ENCODE measurements at regions not wholly inside any gene's neighbourhood (a gene's known extent, or its start where the extent isn't known, plus 50 kb on each side); places are given as distances from the start of the nearest gene placed in this dataset.

DNA sequence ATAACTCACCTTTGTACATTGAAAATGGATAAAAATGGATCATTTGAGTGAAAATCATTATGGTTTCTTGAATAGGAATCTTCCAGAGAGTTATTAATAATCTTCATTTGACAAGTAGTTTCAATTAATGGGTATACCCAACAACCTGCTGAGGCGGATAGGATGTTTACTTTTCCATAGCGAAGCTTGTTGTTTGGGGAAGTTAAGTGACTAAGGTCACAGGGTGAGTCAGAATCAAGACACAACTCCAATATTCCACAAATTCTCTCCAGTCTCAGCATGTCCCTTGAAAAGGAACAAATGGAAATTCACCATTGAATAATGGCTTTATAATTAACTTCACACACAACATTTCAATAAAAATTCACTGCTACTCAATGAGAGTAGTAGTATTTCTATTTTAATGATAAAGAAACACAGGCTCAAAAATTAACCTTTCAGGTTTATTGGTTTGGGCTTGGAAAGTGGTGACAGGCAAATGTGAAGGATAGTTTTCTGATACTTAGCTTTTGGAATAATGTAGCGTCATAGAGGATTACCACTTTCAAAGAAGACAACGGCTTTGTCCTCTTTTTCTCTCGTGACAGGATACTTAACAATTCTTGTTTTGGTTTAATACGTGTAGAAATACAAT, 211.3 kb downstream of the GPD2 start:
- H3K36me3 ChIP-seq, result no peaks in the 10 kb centered on the region

GRCh38 chr2:156648522-156648921, 212.3 kb downstream of the GPD2 start:
- peaks cover 7% of the 10 kb centered on the region for H3K4me1 ChIP-seq
- no peaks in the 10 kb centered on the region for H3K9me3 ChIP-seq (replicated peaks)
- H3K27ac ChIP-seq, result no peak overlapping the region
- DNase-seq, result peak in 1 of 2 experiments; percentile 5
- no peaks in the 10 kb centered on the region for H3K27me3 ChIP-seq
- no peak overlapping the region for H3K4me3 ChIP-seq
- H3K36me3 ChIP-seq, result no peaks in the 10 kb centered on the region

More for the DNA sequence above, 211.3 kb downstream of the GPD2 start:
- H3K4me3 ChIP-seq, result no peak overlapping the region
- no peaks in the 10 kb centered on the region for H3K9me3 ChIP-seq (replicated peaks)
- H3K4me1 ChIP-seq, result peaks cover 7% of the 10 kb centered on the region
- DNase-seq, result no peak
- no peaks in the 10 kb centered on the region for H3K27me3 ChIP-seq
- H3K27ac ChIP-seq, result 0 out of 2 replicates have a peak overlapping the region, but pooled peaks have one; percentile 8

DNA sequence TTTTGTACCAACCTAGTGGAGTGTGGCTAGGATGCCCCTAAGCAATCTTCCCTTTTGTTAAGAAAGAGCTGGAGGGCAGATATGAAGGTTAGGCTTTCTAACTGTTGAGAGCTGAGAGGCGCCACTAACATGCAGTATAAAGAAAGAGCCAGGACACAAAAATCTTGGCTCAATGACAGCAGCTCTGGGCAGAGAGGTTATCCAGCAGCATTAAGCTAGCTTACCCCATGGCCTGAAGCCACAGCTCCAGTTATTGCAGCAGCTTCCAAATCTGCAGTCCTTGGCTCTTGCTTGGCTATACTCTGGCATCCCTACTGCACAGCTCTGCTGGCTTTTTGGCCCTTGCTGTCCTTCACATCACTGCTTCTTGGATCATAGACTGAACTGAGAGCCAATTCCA, 213.4 kb downstream of the GPD2 start:
- no peaks in the 10 kb centered on the region for H3K9me3 ChIP-seq (replicated peaks)
- H3K4me1 ChIP-seq, result peaks cover 7% of the 10 kb centered on the region
- no peak overlapping the region for H3K4me3 ChIP-seq
- DNase-seq, result peak; percentile 16 to 45
- H3K27me3 ChIP-seq, result no peaks in the 10 kb centered on the region
- H3K36me3 ChIP-seq, result no peaks in the 10 kb centered on the region
- no peak overlapping the region for H3K27ac ChIP-seq

DNA sequence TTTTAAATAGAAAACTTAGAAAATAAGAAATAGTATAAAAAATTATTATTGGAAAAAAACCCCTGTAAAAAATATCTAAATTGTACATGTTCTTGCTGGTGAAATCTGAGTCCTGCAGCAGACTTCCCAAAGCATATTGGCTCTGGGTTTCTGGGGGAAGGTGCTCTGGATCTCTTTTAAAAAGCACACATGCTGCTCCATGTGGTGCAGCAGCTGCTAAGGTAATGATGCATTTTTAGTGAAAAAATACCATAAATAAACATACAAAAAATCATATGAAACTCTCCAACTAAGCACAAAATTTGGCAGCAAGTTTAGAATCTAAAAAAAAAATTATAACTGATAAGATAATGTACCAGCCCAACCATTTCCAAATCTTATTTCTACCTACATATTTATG, 216.5 kb downstream of the GPD2 start:
- Histone ChIP-seq H3K27me3 (no peaks in the 10 kb centered on the region), H3K4me3 (no peak overlapping the region), H3K27ac (no peak overlapping the region), H3K9me3 (replicated peaks) (no peaks in the 10 kb centered on the region), H3K36me3 (no peaks in the 10 kb centered on the region), H3K4me1 (peaks cover 4% of the 10 kb centered on the region)
- no peak for DNase-seq

GRCh38 chr2:156653675-156654074, 217.5 kb downstream of the GPD2 start:
- H3K27ac ChIP-seq, result no peak overlapping the region
- no peak overlapping the region for H3K4me3 ChIP-seq
- H3K4me1 ChIP-seq, result no peaks in the 10 kb centered on the region
- no peak for DNase-seq
- no peaks in the 10 kb centered on the region for H3K9me3 ChIP-seq (replicated peaks)
- H3K36me3 ChIP-seq, result no peaks in the 10 kb centered on the region
- H3K27me3 ChIP-seq, result no peaks in the 10 kb centered on the region

DNA sequence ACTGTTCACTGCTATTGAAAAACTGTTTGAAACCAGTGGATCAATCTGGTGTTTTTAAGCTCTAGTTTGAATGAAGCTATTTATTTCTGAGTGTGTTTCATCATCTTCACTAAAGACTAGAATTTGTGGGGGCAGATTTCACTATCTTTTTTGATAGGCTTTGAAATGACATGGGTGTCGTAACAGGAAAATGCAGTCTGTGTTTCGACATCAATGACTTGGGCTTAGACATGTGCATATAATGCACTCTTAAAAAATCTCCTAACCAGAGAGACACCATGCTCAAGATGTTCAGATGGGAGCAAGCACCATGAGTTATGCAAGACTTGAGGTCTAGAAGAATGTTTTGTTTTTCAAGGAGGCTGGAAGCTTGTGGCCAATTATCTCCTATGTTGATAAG, 221.6 kb downstream of the GPD2 start:
- no peaks in the 10 kb centered on the region for H3K27me3 ChIP-seq
- H3K27ac ChIP-seq, result no peak overlapping the region
- H3K9me3 ChIP-seq (replicated peaks), result no peaks in the 10 kb centered on the region
- H3K4me1 ChIP-seq, result no peaks in the 10 kb centered on the region
- H3K4me3 ChIP-seq, result no peak overlapping the region
- H3K36me3 ChIP-seq, result no peaks in the 10 kb centered on the region
- DNase-seq, result no peak

DNA sequence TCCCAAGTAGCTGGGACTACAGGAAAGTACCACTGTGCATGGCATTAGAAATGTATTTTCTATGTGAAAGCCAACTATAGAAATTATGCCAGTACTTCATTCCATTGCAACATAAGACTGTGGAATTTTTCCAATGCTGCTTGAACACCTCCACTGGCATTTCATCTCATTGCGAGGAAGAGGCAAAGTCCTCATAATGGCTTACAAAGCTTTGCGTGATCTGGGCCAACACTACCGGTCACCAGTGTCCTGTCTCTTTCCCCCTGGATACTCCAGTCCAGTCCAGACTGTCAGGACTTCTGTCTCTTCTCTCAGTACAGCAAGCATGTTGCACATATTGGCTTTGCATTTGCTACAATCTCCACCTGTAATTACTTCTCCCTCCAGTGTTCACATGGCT, 223.5 kb downstream of the GPD2 start:
- H3K27ac ChIP-seq, result no peak overlapping the region
- no peaks in the 10 kb centered on the region for H3K4me1 ChIP-seq
- H3K4me3 ChIP-seq, result no peak overlapping the region

DNA sequence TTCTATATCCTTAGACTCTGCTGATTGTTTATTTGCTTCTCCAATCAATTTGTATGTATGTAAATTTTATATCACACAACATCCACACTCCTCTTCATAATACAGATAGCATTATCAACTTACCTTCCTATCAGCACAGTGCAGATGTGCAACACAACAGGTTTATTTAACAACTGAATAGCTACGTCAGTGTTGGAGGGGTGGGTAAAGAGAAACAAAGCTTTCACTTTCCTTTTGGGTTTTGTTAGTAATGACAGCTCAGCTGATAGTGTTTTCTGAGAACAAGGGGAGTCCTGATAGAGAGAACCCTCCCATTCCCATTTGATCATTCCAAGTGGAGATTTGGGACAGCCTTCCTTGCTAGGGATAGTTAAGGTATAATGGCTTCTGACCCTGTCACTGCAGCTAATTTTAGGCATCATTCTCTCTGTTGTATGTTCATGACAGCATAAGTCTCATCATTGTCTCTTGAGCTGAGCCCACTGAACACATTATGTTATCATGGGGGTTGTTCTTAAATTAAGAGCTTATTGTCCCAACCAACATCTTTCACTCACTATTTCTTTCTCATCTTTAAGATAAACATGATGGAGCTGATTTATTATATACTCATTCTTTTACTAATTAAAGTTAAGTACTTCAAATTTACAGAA, 227.7 kb downstream of the GPD2 start:
- no peaks in the 10 kb centered on the region for H3K4me1 ChIP-seq
- DNase-seq, result no peak
- no peaks in the 10 kb centered on the region for H3K27me3 ChIP-seq

More for the DNA sequence above, 223.5 kb downstream of the GPD2 start:
- Histone ChIP-seq H3K36me3 (no peaks in the 10 kb centered on the region), H3K9me3 (replicated peaks) (no peaks in the 10 kb centered on the region), H3K27me3 (no peaks in the 10 kb centered on the region)
- DNase-seq, result no peak

DNA sequence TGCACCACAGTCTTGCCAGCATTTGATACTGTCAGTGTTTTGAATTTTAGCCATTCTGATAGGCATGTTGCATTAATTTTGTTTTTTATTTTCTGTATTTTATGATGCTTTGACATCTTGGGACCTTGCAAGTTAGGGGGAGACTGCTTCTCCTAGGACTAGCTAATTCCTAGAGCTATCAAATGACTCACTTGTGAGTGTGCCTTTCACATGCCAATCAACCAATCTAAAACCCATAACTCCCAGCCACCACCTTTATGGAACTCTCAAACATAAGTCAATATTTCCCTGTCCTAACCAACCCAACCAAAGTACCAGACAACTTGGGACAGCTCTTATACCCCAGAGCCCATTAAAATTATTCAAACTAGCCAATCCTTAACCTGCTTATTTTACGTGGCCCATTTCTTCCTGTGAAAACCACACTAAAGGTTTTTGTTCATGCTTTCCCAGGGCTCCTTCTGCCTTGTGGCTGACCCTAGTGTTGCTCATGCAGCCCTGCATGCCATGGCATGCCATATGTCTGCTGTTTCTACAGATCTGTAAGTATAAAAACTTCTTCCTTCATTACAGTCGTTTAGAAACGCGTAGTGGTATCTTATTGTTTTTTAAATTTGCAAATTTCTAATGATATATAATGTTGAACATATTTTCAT, 230.1 kb downstream of the GPD2 start:
- Histone ChIP-seq H3K27ac (no peak overlapping the region), H3K27me3 (no peaks in the 10 kb centered on the region), H3K9me3 (replicated peaks) (no peaks in the 10 kb centered on the region), H3K4me3 (no peak overlapping the region), H3K4me1 (no peaks in the 10 kb centered on the region), H3K36me3 (no peaks in the 10 kb centered on the region)
- DNase-seq, result no peak

More for the DNA sequence above, 227.7 kb downstream of the GPD2 start:
- no peaks in the 10 kb centered on the region for H3K36me3 ChIP-seq
- no peak overlapping the region for H3K4me3 ChIP-seq
- no peaks in the 10 kb centered on the region for H3K9me3 ChIP-seq (replicated peaks)
- no peak overlapping the region for H3K27ac ChIP-seq

DNA sequence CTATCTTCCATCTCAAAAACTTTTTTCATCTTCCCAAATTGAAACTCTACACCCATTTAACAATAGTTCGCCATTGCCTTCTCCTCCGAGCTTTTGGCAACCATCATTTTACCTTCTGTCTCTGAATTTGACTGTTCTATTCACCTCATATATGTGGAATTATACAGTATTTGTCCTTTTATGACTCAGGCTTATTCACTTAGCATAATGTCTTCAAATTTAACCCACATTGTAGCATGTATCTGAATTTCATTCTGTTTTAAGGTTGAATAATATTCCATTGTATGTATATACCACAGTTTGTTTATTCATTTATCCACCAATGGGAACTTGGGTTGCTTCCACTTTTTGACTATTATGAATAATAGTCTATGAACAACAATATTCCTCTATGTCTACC, 233.9 kb downstream of the GPD2 start:
- Histone ChIP-seq H3K4me3 (no peak overlapping the region), H3K27me3 (no peaks in the 10 kb centered on the region), H3K9me3 (replicated peaks) (no peaks in the 10 kb centered on the region), H3K4me1 (no peaks in the 10 kb centered on the region), H3K27ac (no peak overlapping the region), H3K36me3 (no peaks in the 10 kb centered on the region)
- no peak for DNase-seq

GRCh38 chr2:156671706-156672361, 235.7 kb downstream of the GPD2 start:
- Histone ChIP-seq H3K4me1 (no peaks in the 10 kb centered on the region), H3K36me3 (no peaks in the 10 kb centered on the region), H3K27me3 (no peaks in the 10 kb centered on the region), H3K27ac (no peak overlapping the region), H3K4me3 (no peak overlapping the region), H3K9me3 (replicated peaks) (no peaks in the 10 kb centered on the region)
- DNase-seq, result no peak

DNA sequence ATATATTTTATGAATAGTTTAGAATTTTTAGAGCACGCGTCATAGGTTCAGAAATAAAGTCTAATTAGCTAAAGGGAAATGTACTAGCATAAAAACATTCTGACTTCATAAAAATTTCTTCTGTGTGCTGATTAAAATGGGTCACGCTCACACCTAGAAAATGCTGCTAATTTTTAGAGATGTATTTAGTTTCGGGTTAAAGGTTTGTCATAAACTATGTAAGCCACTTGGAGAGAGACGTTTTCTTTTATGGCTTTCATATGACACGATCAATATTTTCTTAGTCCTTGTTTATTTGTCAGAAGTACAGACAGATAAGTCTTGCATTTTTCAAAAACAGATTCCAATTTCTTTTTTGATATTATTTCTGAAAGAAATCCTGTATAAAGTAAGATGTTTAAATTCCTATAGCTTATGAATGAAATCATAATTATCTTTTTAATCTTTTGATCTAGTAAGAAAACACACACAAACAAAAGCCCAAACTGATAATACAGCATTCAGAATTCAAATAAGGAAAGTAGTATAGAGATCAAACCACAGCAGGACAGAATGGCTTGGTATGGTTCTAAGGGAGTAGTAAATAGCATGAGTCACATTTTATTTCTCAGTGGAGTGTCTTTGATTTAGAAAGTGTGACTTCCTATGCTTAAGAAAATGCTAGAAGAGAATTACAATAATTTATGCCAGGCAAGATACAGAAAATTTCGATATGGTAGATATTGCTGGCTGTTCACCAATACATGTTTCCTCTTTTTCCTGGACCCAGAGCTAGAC, 236.6 kb downstream of the GPD2 start:
- H3K27ac ChIP-seq, result no peak overlapping the region
- H3K4me1 ChIP-seq, result no peaks in the 10 kb centered on the region
- no peaks in the 10 kb centered on the region for H3K27me3 ChIP-seq
- DNase-seq, result no peak
- no peaks in the 10 kb centered on the region for H3K36me3 ChIP-seq
- H3K9me3 ChIP-seq (replicated peaks), result no peaks in the 10 kb centered on the region
- no peak overlapping the region for H3K4me3 ChIP-seq

DNA sequence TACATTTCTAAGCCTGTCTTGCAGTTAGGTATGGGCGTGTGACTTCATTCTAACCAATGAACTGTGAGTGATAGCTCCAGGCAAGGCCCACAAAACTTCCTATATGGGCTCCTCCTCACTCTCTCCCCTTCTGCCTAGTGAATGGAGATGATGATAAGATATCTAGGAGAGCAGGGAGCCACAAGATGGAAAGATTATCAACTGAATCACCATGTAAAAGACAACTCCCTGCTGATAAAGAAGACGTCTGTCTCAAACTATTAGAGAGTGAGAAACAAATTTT, 237.1 kb downstream of the GPD2 start:
- Histone ChIP-seq H3K9me3 (replicated peaks) (no peaks in the 10 kb centered on the region), H3K4me3 (no peak overlapping the region), H3K27me3 (no peaks in the 10 kb centered on the region), H3K36me3 (no peaks in the 10 kb centered on the region), H3K4me1 (no peaks in the 10 kb centered on the region), H3K27ac (no peak overlapping the region)
- no peak for DNase-seq

- Histone ChIP-seq H3K27ac (no peak overlapping the region), H3K36me3 (no peaks in the 10 kb centered on the region), H3K4me3 (no peak overlapping the region), H3K9me3 (replicated peaks) (no peaks in the 10 kb centered on the region), H3K4me1 (no peaks in the 10 kb centered on the region), H3K27me3 (no peaks in the 10 kb centered on the region)
- no peak for DNase-seq
These were observed 237.8 kb downstream of the GPD2 start for GRCh38 chr2:156673981-156674380.

DNA sequence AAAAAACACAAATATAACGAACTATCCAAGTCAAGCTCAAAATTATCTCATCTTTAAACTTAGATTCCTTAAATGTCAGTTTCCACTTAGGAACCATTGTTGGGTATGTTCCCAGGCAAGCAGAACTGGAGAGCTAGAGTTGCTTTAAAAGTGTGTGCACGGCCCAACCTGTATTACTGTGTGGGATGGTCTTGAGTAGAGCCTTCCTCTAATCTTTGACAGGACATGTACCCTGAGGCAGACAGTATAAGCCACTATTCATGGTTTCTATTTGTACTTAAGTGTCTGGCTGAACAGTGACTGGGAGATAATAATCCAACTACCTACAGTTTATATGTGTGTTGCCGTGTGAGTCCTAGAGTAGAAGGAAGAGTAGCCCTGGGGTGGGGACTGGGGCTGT, 239.7 kb downstream of the GPD2 start:
- Histone ChIP-seq H3K27me3 (no peaks in the 10 kb centered on the region), H3K9me3 (replicated peaks) (no peaks in the 10 kb centered on the region), H3K36me3 (no peaks in the 10 kb centered on the region), H3K4me1 (no peaks in the 10 kb centered on the region), H3K4me3 (no peak overlapping the region), H3K27ac (no peak overlapping the region)
- DNase-seq, result no peak

Data from SJCRH30 (cell line).